ENCODE measurements at regions not wholly inside any gene's neighbourhood (a gene's known extent, or its start where the extent isn't known, plus 50 kb on each side); places are given as distances from the start of the nearest gene placed in this dataset.

DNA sequence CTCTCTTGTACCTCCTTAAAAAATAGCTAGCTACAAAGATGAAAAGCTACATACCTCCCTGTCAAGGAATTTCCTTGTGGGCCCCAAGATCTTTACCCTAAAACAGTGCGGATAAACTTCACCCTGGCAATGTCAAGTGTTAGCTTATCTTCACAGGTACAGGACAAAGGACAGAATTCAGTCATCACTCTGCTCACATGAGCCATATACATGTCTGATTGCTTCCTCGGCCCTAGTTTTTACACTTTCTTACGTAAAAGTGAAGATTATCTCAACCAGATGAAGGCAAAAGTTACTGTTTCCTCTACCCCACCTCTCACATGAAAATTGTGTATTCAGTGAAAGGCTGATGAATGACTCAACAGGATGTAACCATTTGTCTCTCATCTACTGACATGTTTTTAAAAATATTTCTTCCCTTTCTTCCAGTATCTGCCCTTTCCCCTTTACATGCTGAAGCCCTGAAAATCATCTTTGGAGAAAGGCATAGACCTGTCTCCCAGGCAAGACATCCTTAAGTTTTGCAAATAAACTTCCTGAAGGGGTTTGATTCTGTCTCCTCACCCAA lies 890.1 kb downstream of the GALC start:
- DNase-seq = no peak
- POLR2A ChIA-PET = no interaction called here
- peaks cover 8% of the 10 kb centered on the region for H3K9me3 Mint-ChIP-seq
- H3K4me3 Mint-ChIP-seq = no peak overlapping the region
- H3K36me3 Mint-ChIP-seq = no peaks in the 10 kb centered on the region
- H3K27me3 Mint-ChIP-seq = no peaks in the 10 kb centered on the region
- CTCF ChIA-PET = no interaction called here
- no peaks in the 10 kb centered on the region for H3K4me1 Mint-ChIP-seq (ENCODE audit: low read depth)
- intact Hi-C loops (cut with micrococcal nuclease) = no loop called here
- H3K27ac Mint-ChIP-seq = no peak overlapping the region

DNA sequence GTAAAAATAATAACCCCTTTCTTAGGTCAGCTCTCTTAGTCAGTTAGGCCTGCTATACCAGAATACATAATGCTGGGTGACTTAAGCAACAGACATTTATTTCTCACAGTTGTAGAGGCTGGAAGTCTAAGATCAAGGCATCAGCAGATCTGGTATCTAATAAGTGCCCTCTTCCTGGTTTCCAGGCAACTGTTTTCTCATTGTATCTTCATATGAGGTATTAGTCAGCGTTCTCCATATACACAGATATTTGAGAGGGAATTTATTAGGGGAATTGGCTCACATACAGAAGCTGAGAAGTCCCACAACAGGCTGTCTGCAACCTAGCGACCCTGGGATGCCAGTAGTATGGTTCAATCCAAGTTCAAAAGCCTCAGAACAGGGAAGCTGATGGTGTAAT lies 896.0 kb downstream of the GALC start:
- Mint-ChIP-seq H3K36me3 (no peaks in the 10 kb centered on the region), H3K4me1 (ENCODE audit: low read depth) (no peaks in the 10 kb centered on the region), H3K4me3 (no peak overlapping the region), H3K27ac (no peak overlapping the region), H3K9me3 (peaks cover 7% of the 10 kb centered on the region), H3K27me3 (no peaks in the 10 kb centered on the region)
- ChIA-PET CTCF (no interaction called here), POLR2A (no interaction called here)
- intact Hi-C loops (cut with micrococcal nuclease) = no loop called here
- DNase-seq = no peak

DNA sequence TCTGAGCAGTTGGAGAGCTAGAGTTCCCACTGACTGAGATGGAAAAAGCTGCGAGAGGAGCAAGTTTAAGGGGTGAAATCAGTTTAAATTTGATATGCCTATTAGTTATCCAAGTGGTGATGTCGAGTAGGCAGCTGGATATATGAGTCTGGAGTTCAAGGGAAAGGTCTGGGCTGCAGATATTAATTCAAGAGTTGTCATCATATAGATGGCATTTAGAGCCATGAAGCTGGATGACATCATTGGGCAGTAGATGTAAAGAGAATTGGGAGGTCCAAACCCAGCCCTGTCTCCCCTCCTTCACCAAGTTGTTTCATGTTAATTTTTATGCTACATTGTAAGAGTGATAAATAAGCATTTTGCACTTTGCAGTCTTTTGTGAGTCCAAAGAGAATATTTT lies 898.1 kb downstream of the GALC start:
- ChIA-PET POLR2A (no interaction called here), CTCF (no interaction called here)
- Mint-ChIP-seq H3K9me3 (peaks cover 5% of the 10 kb centered on the region), H3K27me3 (no peaks in the 10 kb centered on the region), H3K4me3 (no peak overlapping the region), H3K4me1 (ENCODE audit: low read depth) (no peaks in the 10 kb centered on the region), H3K36me3 (no peaks in the 10 kb centered on the region), H3K27ac (no peak overlapping the region)
- intact Hi-C loops (cut with micrococcal nuclease) = no loop called here
- no peak for DNase-seq

DNA sequence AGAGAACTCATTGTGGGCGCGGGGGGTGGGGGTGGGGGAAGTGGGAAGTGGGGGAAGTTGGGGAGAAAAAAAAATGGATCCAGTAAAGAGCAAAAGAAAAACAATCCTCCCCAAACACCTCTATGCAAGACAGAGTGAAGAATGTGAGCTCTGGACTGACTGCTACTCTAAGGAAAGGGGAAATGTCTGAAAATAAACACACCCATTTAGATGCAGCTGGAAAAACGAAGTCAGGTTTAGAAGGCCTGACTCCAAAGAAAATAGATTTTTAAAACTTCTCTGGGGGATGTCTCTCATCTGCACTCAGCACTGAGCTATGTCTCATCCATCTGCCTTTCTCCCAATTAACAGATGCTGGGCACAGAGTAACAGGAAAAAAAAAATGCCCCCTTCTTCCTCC lies 904.4 kb downstream of the GALC start:
- Mint-ChIP-seq H3K36me3 (no peaks in the 10 kb centered on the region), H3K27ac (no peak overlapping the region), H3K4me1 (ENCODE audit: low read depth) (no peaks in the 10 kb centered on the region), H3K9me3 (peaks cover 6% of the 10 kb centered on the region), H3K4me3 (no peak overlapping the region), H3K27me3 (no peaks in the 10 kb centered on the region)
- intact Hi-C loops (cut with micrococcal nuclease) = no loop called here
- DNase-seq = no peak
- POLR2A ChIA-PET = no interaction called here
- CTCF ChIA-PET = no interaction called here

DNA sequence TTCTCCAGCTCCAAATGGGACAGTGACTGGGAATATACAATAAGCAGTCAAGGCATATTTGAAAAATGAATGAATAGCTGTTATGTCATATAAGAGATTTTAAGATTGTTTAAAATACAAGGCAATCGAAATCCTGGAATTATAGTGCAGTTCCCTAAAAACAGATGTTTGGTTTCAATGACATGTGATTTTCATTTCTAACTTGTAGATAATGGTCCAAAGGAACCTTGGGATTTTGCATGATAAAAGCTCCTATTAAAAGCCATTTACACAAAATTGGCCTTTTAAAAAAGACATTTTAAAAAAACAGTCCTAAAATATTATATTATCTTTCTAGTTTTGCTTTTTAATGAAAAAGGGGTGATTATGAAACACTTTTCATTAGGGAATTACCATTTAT lies 905.1 kb downstream of the GALC start:
- Mint-ChIP-seq H3K36me3 (no peaks in the 10 kb centered on the region), H3K27me3 (no peaks in the 10 kb centered on the region), H3K9me3 (peaks cover 6% of the 10 kb centered on the region), H3K4me3 (no peak overlapping the region), H3K4me1 (ENCODE audit: low read depth) (no peaks in the 10 kb centered on the region), H3K27ac (no peak overlapping the region)
- no peak for DNase-seq
- CTCF ChIA-PET = no interaction called here
- POLR2A ChIA-PET = no interaction called here
- intact Hi-C loops (cut with micrococcal nuclease) = no loop called here

DNA sequence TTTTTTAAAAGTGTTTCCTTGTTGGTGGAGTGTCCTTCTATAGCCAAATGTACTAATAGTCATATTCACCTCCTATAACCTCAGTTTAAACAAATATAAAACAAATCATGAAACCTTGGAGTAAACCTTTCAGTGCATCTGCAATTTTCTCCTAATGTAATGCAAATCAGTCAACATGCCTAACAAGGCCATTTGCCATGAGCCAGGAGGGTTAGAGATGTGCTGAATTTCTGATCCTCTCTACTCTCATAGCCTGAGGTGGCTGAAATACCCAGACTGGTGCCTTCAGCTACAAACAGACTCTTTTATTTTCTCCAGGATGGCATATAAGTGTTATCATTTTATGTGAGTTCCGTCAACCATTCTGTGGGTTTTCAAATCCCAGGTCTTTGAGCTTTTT lies 908.1 kb downstream of the GALC start:
- CTCF ChIA-PET = no interaction called here
- intact Hi-C loops (cut with micrococcal nuclease) = no loop called here
- H3K9me3 Mint-ChIP-seq = peaks cover 5% of the 10 kb centered on the region

DNA sequence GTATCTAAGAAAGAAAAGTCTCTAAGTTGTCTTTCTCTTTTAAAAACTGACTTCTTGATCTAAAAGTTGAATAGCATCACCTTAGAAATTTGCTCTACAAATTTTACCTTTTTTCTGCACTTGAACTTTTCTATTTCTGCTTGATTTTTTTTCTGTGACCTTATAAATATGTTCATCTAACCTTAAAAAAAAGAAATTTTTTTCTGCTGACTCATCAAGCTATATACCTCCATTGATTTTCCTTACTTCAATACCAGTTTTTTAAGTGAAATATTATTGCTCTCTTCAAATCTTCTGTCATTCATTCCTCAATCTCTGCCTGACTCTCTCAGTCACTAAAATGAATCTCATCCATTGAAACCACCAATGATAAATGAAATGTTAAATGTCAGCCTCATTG lies 910.1 kb downstream of the GALC start:
- ChIA-PET POLR2A (no interaction called here), CTCF (no interaction called here)
- intact Hi-C loops (cut with micrococcal nuclease) = no loop called here
- Mint-ChIP-seq H3K9me3 (peaks cover 3% of the 10 kb centered on the region), H3K27me3 (no peaks in the 10 kb centered on the region), H3K4me3 (no peak overlapping the region), H3K36me3 (no peaks in the 10 kb centered on the region), H3K27ac (no peak overlapping the region), H3K4me1 (ENCODE audit: low read depth) (no peaks in the 10 kb centered on the region)
- no peak for DNase-seq

More for the DNA sequence above, 908.1 kb downstream of the GALC start:
- Mint-ChIP-seq H3K36me3 (no peaks in the 10 kb centered on the region), H3K4me3 (no peak overlapping the region), H3K27me3 (no peaks in the 10 kb centered on the region), H3K27ac (no peak overlapping the region), H3K4me1 (ENCODE audit: low read depth) (no peaks in the 10 kb centered on the region)
- no peak for DNase-seq
- POLR2A ChIA-PET = no interaction called here

DNA sequence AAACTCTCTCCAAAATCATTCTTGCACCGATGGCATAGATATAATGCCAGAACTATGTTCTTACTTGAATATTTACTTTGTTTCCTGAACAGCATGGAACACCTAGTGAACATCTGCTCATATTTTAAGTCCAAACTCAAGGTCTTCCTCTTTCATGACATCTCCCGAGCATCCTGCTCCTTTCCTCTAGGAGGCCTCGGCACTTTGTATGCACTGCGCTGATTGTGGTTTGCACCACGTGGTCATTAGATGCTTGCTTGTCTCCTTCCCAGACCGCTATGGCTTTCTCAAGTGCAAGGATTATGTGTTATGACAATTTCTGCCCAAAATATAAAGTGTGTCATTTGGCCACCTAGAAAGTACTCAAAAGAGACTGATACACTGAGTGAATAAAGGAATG lies 912.0 kb downstream of the GALC start:
- Mint-ChIP-seq H3K27ac (no peak overlapping the region), H3K4me1 (ENCODE audit: low read depth) (no peaks in the 10 kb centered on the region), H3K36me3 (no peaks in the 10 kb centered on the region), H3K27me3 (no peaks in the 10 kb centered on the region), H3K9me3 (peaks cover 3% of the 10 kb centered on the region), H3K4me3 (no peak overlapping the region)
- intact Hi-C loops (cut with micrococcal nuclease) = no loop called here
- POLR2A ChIA-PET = no interaction called here
- DNase-seq = no peak
- CTCF ChIA-PET = no interaction called here

DNA sequence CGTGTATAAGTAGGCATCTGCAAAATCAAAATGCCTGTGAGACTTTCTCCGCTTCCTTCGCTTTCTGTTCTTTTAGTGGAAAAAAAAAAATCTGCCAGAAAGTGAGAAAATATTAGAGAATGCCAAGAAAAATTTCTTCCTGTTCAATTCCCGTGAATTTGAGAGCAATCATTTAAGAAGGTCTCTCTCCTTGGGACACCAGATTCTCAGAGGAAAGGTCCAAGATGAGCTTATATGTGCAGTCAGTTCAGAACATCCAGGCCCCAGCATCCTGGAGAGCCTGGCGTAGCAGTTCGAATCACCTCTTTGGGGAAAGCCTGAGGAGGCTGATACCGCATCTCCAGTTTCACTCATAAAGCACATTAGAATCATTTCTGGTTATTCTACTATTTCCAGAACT lies 912.8 kb downstream of the GALC start:
- intact Hi-C loops (cut with micrococcal nuclease) = no loop called here
- Mint-ChIP-seq H3K27me3 (no peaks in the 10 kb centered on the region), H3K9me3 (peaks cover 1% of the 10 kb centered on the region), H3K4me1 (ENCODE audit: low read depth) (no peaks in the 10 kb centered on the region), H3K27ac (no peak overlapping the region), H3K36me3 (no peaks in the 10 kb centered on the region), H3K4me3 (no peak overlapping the region)
- DNase-seq = no peak
- ChIA-PET CTCF (no interaction called here), POLR2A (no interaction called here)

DNA sequence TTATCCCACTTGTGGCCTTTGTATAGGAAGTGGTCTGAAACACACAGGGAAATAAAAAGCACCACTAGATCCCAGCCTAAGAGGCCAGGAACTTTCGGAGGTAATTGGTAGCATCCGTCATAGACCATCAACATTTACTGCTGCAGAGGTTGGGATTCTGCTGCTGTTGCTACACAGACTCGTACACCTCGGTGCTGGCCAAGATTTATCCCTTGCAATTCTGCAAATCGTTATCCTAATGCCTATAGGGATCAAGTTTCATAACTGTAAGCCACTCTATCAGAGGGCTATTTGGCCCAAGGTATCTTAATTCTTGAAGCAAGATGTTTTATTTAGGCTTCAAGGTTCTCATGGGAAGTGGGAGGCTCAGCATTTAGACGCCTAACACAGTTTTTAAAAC lies 913.6 kb downstream of the GALC start:
- intact Hi-C loops (cut with micrococcal nuclease) = no loop called here
- ChIA-PET CTCF (no interaction called here), POLR2A (no interaction called here)
- DNase-seq = no peak
- Mint-ChIP-seq H3K36me3 (no peaks in the 10 kb centered on the region), H3K27ac (no peak overlapping the region), H3K4me3 (no peak overlapping the region), H3K9me3 (peaks cover 2% of the 10 kb centered on the region), H3K27me3 (no peaks in the 10 kb centered on the region), H3K4me1 (ENCODE audit: low read depth) (no peaks in the 10 kb centered on the region)

DNA sequence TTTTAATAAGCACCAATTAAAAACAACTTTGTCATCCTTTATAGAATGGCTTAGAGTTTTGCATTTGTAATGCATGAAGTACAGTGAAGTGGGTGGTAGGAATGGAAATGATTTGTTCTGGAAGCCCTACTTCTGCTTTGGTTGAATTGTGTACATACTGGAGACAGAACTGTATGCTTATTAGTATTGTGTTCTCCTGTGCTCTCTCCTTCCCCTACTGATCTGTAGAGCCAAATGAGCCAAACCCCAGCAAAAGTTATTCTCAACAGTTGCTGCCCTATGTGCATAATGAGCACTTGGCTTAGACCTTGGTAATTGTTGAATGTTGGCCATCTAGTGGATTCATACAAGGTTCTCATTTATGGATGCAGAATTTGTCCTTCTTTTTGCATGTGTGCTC lies 916.1 kb downstream of the GALC start:
- POLR2A ChIA-PET = no interaction called here
- no peaks in the 10 kb centered on the region for H3K4me1 Mint-ChIP-seq (ENCODE audit: low read depth)
- CTCF ChIA-PET = no interaction called here
- no peak overlapping the region for H3K27ac Mint-ChIP-seq
- no peaks in the 10 kb centered on the region for H3K36me3 Mint-ChIP-seq
- no peaks in the 10 kb centered on the region for H3K27me3 Mint-ChIP-seq
- intact Hi-C loops (cut with micrococcal nuclease) = no loop called here
- DNase-seq = no peak
- H3K9me3 Mint-ChIP-seq = peaks cover 7% of the 10 kb centered on the region
- H3K4me3 Mint-ChIP-seq = no peak overlapping the region

DNA sequence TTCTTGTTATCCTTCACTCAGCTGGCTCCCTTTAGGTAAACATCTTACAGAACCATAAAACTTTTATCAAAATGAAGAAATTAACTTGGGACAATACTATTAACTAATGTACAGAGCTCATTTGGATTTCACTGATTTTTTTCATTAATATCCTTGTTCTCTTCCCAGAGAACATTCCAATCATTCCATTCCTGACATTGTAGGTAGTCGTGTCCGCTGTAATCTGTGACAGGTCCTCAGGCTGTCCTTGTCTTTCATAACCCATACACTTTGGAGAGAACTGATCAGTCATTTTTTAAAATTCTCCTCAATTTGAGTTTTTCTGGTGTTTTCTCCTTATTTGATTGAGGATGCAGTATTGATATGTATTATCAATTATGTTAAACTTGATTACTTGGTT lies 916.8 kb downstream of the GALC start:
- H3K36me3 Mint-ChIP-seq = no peaks in the 10 kb centered on the region
- H3K9me3 Mint-ChIP-seq = peaks cover 7% of the 10 kb centered on the region
- no peaks in the 10 kb centered on the region for H3K27me3 Mint-ChIP-seq
- ChIA-PET CTCF (no interaction called here), POLR2A (no interaction called here)
- no peak overlapping the region for H3K27ac Mint-ChIP-seq
- H3K4me3 Mint-ChIP-seq = no peak overlapping the region
- intact Hi-C loops (cut with micrococcal nuclease) = no loop called here
- H3K4me1 Mint-ChIP-seq (ENCODE audit: low read depth) = no peaks in the 10 kb centered on the region
- no peak for DNase-seq

DNA sequence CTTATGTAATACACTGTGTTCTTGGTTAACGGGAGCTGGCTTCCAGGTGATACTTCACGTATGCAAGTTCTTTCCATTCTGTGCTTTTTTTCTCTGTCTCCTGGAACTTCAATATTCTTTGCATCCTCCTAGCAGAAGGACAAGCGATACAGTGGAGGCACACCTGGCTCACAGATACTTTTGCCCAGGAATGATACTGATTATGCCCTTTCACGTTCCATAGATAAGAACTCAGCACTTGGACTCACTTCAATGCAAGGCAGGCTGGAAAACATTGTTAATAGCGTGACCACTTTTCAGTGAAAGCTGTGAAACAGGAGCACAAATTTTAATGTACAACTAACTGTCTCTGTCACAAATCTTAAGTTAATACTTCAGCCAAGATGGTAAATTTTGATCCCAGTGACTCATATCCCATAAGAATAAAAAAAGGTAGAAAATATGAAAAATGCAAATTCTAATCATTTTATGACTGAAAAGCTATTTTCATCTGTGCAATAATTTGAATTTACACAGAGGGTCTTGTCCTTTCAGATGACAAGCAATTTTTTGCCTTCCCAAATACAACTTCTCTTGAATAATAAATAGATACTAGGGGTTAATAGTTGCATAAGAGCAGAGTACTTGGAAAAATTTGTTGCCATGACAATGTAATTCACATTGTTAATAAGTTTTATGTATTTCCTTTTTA lies 919.0 kb downstream of the GALC start:
- Mint-ChIP-seq H3K4me3 (no peak overlapping the region), H3K4me1 (ENCODE audit: low read depth) (no peaks in the 10 kb centered on the region), H3K36me3 (no peaks in the 10 kb centered on the region), H3K27ac (no peak overlapping the region), H3K27me3 (no peaks in the 10 kb centered on the region), H3K9me3 (peaks cover 10% of the 10 kb centered on the region)
- DNase-seq = no peak
- ChIA-PET POLR2A (no interaction called here), CTCF (no interaction called here)
- intact Hi-C loops (cut with micrococcal nuclease) = no loop called here
